Keratinocyte (primary cell): ENCODE measurements at regions not wholly inside any gene's neighbourhood (a gene's known extent, or its start where the extent isn't known, plus 50 kb on each side); places are given as distances from the start of the nearest gene placed in this dataset.

ENCODE experiments used
- DNase-seq: peaks from one replicate; pipeline ENCODE4 v3.0.0-alpha.2; 2011; ENCODE audit warnings: low read depth, missing footprints, low spot score
- FAIRE-seq: peaks from 2 replicates; lab custom pipeline; 2011; peaks lifted over from hg19 to GRCh38; lab: Jason Lieb, UNC
- H2AFZ ChIP-seq: 2 replicates; pipeline ENCODE4 v1.6.0; 2012; ENCODE audit warnings: low read length, control low read depth, inconsistent platforms; ENCODE audit not compliant: control insufficient read depth
- H3K27ac ChIP-seq: 2 replicates; pipeline ENCODE4 v1.5.1; 2011; ENCODE audit warnings: low read length; ENCODE audit not compliant: control insufficient read depth, insufficient read depth
- H3K27me3 ChIP-seq: 3 replicates; pipeline ENCODE4 v1.6.0; 2011; ENCODE audit warnings: low read length; ENCODE audit not compliant: control insufficient read depth, insufficient read depth; ENCODE audit errors: extremely low read depth
- H3K36me3 ChIP-seq, 2 experiments: 2 replicates in 1 of 2; 3 replicates in 1 of 2; pipeline ENCODE4 v1.5.1; 2011; ENCODE audit warnings: low read length in 2 of 2, mild to moderate bottlenecking in 1 of 2; ENCODE audit not compliant: control insufficient read depth in 2 of 2, insufficient read depth in 2 of 2; ENCODE audit errors: extremely low read depth in 1 of 2
- H3K4me1 ChIP-seq: 3 replicates; pipeline ENCODE4 v1.5.1; 2011; ENCODE audit warnings: low read length; ENCODE audit not compliant: control insufficient read depth, insufficient read depth; ENCODE audit errors: extremely low read depth
- H3K4me2 ChIP-seq: 3 replicates; pipeline ENCODE4 v1.6.0; 2011; ENCODE audit warnings: low read depth, low read length; ENCODE audit not compliant: control insufficient read depth, insufficient read depth; ENCODE audit errors: extremely low read depth
- H3K4me3 ChIP-seq, 3 experiments: fragments of 200-600 bp in 1 of 3; sonication (generic) in 1 of 3; 2 replicates in 2 of 3; 3 replicates in 1 of 3; pipeline ENCODE4 v1.5.1; 2011 to 2016; ENCODE audit warnings: low read length in 3 of 3, mild to moderate bottlenecking in 3 of 3, control low read depth in 2 of 3, inconsistent platforms in 1 of 3, low read depth in 1 of 3, mixed read lengths in 1 of 3, mixed run types in 1 of 3, moderate library complexity in 1 of 3; ENCODE audit not compliant: control insufficient read depth in 2 of 3, insufficient read depth in 2 of 3; ENCODE audit errors: extremely low read depth in 1 of 3
- H3K79me2 ChIP-seq: 2 replicates; pipeline ENCODE4 v1.6.0; 2012; ENCODE audit warnings: low read length; ENCODE audit not compliant: control insufficient read depth, insufficient read depth
- H3K9ac ChIP-seq: 3 replicates; pipeline ENCODE4 v1.6.0; 2011; ENCODE audit warnings: low read length; ENCODE audit not compliant: control insufficient read depth, insufficient read depth; ENCODE audit errors: extremely low read depth
- H3K9me1 ChIP-seq: 3 replicates; pipeline ENCODE4 v1.6.0; 2011; ENCODE audit warnings: low read length; ENCODE audit not compliant: control insufficient read depth, insufficient read depth; ENCODE audit errors: extremely low read depth
- H3K9me3 ChIP-seq: 2 replicates; pipeline ENCODE4 v1.5.1; 2012; ENCODE audit warnings: low read depth, low read length; ENCODE audit not compliant: control insufficient read depth
- H4K20me1 ChIP-seq: 3 replicates; pipeline ENCODE4 v1.6.0; 2011; ENCODE audit warnings: low read length; ENCODE audit not compliant: control insufficient read depth, insufficient read depth; ENCODE audit errors: extremely low read depth
- EZH2 ChIP-seq: IDR thresholded peaks from one replicate; pipeline ENCODE4 v1.6.1; 2012; ENCODE audit warnings: inconsistent platforms, mild to moderate bottlenecking, low read length, moderate library complexity
- dilution Hi-C: fragments of 300-500 bp; cut with MboI; formaldehyde crosslinking; loops from one replicate; pipeline ENCODE4 v1.7.0; 2020; ENCODE audit warnings: low sequenced_read_pairs; ENCODE audit not compliant: extremely low pct_ligation_motif_present
- TF ChIP-seq, protein P1 (sequence below), 3 experiments: IDR thresholded peaks in 1 of 3; conservative IDR thresholded peaks in 1 of 3; optimal IDR thresholded peaks in 1 of 3; 2 replicates in 2 of 3; 3 replicates in 1 of 3; pipeline versions ENCODE3 to v1.5.1; 2011; ENCODE audit warnings: low read length in 3 of 3, mild to moderate bottlenecking in 3 of 3, moderate library complexity in 2 of 3, control low read depth in 1 of 3, inconsistent platforms in 1 of 3; ENCODE audit not compliant: insufficient read depth in 2 of 3; ENCODE audit errors: extremely low read depth in 1 of 3

DNA sequence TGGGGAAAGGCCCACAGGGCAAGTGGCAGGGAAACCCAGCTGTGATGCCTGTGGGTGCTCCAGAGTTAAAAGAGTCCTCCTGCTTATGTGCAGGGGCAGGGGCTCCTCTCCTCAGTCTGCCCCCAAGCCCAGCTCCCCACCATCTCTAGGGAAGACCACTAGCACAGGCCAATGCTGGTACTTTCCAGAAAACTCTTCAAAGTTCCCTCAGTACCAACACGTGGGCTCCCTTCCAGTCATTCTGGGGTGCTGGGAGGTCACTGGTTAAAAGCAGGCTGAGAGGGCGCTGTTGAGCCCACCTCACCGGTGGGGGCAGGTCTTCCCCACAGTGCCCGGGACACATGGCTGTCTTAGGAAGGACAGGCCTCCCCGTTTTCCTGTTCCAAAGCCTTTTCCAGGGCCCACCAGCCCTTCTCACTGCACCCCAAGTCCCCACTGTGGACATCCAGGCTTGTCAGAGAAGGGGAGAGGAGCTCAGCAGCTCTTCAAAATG lies 154.6 kb downstream of the TRIM29 start:
- Histone ChIP-seq H4K20me1 (no peaks in the 10 kb centered on the region), H3K36me3 (no peaks in the 10 kb centered on the region), H3K27ac (no peak overlapping the region), H3K9me1 (no peaks in the 10 kb centered on the region), H3K9ac (no peak overlapping the region), H3K4me3 (no peak overlapping the region), H2AFZ (no peak overlapping the region), H3K4me2 (no peak overlapping the region), H3K9me3 (no peaks in the 10 kb centered on the region), H3K4me1 (no peaks in the 10 kb centered on the region), H3K79me2 (no peaks in the 10 kb centered on the region), H3K27me3 (peaks cover 45% of the 10 kb centered on the region)
- dilution Hi-C loops = no loop called here
- no peak for DNase-seq
- TF ChIP-seq EZH2 = no peak
- TF ChIP-seq, protein P1, sequence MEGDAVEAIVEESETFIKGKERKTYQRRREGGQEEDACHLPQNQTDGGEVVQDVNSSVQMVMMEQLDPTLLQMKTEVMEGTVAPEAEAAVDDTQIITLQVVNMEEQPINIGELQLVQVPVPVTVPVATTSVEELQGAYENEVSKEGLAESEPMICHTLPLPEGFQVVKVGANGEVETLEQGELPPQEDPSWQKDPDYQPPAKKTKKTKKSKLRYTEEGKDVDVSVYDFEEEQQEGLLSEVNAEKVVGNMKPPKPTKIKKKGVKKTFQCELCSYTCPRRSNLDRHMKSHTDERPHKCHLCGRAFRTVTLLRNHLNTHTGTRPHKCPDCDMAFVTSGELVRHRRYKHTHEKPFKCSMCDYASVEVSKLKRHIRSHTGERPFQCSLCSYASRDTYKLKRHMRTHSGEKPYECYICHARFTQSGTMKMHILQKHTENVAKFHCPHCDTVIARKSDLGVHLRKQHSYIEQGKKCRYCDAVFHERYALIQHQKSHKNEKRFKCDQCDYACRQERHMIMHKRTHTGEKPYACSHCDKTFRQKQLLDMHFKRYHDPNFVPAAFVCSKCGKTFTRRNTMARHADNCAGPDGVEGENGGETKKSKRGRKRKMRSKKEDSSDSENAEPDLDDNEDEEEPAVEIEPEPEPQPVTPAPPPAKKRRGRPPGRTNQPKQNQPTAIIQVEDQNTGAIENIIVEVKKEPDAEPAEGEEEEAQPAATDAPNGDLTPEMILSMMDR (optimal IDR thresholded peaks at IDR 0.05 in 1 of 3, IDR thresholded peaks at IDR 0.05 in 1 of 3, conservative IDR thresholded peaks at IDR 0.05 in 1 of 3; ENCODE audit: extremely low read depth in 1 of 3, insufficient read depth in 2 of 3, low read length in 3 of 3) = no peak
- FAIRE-seq = no peak

GRCh38 chr11:119982517-119983239 lies 155.2 kb downstream of the TRIM29 start:
- no peaks in the 10 kb centered on the region for H3K79me2 ChIP-seq
- no peaks in the 10 kb centered on the region for H3K9me3 ChIP-seq
- no peak overlapping the region for H3K9ac ChIP-seq
- H3K27me3 ChIP-seq = peaks cover 39% of the 10 kb centered on the region
- no peaks in the 10 kb centered on the region for H3K4me1 ChIP-seq
- H4K20me1 ChIP-seq = no peaks in the 10 kb centered on the region
- H3K9me1 ChIP-seq = no peaks in the 10 kb centered on the region
- no peak overlapping the region for H2AFZ ChIP-seq
- H3K4me2 ChIP-seq = no peak overlapping the region
- FAIRE-seq (no peak), DNase-seq (no peak)
- H3K36me3 ChIP-seq = no peaks in the 10 kb centered on the region
- TF ChIP-seq, protein P1 (optimal IDR thresholded peaks at IDR 0.05 in 1 of 3, IDR thresholded peaks at IDR 0.05 in 1 of 3, conservative IDR thresholded peaks at IDR 0.05 in 1 of 3; ENCODE audit: extremely low read depth in 1 of 3, insufficient read depth in 2 of 3, low read length in 3 of 3) = no peak
- dilution Hi-C loops = no loop called here
- H3K4me3 ChIP-seq = no peak overlapping the region
- H3K27ac ChIP-seq = no peak overlapping the region
